Thymus (tissue), 11 donors: ENCODE measurements at regions not wholly inside any gene's neighbourhood (a gene's known extent, or its start where the extent isn't known, plus 50 kb on each side); places are given as distances from the start of the nearest gene placed in this dataset.

Experiments
- DNase-seq, 9 donors: peaks; one replicate each; pipeline ENCODE4 v3.0.0-alpha.2; 2013; ENCODE audit warnings: low spot score in 9 of 9, low read depth in 6 of 9, missing footprints in 1 of 9
- H3K27ac ChIP-seq, 2 donors: one replicate each; pipeline ENCODE4 v1.5.1; 2013; ENCODE audit warnings: control low read depth in 1 of 2, low read depth in 1 of 2, low read length in 1 of 2, mild to moderate bottlenecking in 1 of 2, moderate library complexity in 1 of 2
- H3K27me3 ChIP-seq, 2 donors: one replicate each; pipeline ENCODE4 v1.5.1; 2013; ENCODE audit warnings: low read length in 1 of 2; ENCODE audit not compliant: control insufficient read depth in 2 of 2, insufficient read depth in 1 of 2
- H3K36me3 ChIP-seq, 2 donors: one replicate each; pipeline ENCODE4 v1.5.1; 2013; ENCODE audit warnings: low read length in 1 of 2, mild to moderate bottlenecking in 1 of 2, moderate library complexity in 1 of 2; ENCODE audit not compliant: control insufficient read depth in 2 of 2, insufficient read depth in 2 of 2
- H3K4me1 ChIP-seq, 2 donors: one replicate each; pipeline ENCODE4 v1.5.1; 2013; ENCODE audit warnings: low read length in 2 of 2; ENCODE audit not compliant: control insufficient read depth in 2 of 2, insufficient read depth in 2 of 2
- H3K4me3 ChIP-seq, 2 donors: one replicate each; pipeline ENCODE4 v1.5.1; 2013; ENCODE audit warnings: low read length in 2 of 2, control low read depth in 1 of 2, mild to moderate bottlenecking in 1 of 2
- H3K9me3 ChIP-seq, 2 donors: one replicate each; pipeline ENCODE4 v1.5.1; 2013; ENCODE audit warnings: low read length in 1 of 2, mild to moderate bottlenecking in 1 of 2; ENCODE audit not compliant: control insufficient read depth in 2 of 2, insufficient read depth in 1 of 2
- WGBS: extraction: QIAGEN DNeasy Blood & Tissue Kit; methylation state at CpG from one replicate; pipeline ENCODE4 v1.1.7; 2013; 5-methylcytosine and 5-hydroxymethylcytosine counted together
- donor health status: healthy.

DNA sequence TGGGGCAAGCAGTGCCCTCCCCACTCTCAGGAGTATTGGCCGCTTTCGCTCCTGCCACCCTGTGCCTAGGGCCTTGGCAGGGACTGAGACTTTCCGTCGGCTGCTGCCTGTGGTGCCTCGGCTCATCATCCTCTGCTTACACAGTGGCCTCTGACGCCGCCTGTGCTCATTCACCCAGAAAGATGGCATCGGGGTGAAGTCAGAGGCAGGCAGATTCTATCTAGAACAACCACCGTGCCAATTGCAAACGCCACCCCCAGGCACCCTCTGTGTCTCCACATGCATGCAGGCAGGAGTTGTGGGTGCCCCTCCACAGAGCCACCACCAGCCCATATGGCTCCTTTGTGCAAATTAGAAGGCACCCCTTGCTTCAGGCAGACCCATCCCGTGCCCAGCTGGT lies 154.2 kb upstream of the GSE1 start:
- 92% methylated on average over 11 of the region's 11 CpGs for WGBS
- Histone ChIP-seq H3K27me3 (peaks cover 0 to 19% of the 10 kb centered on the region in 2 donors), H3K9me3 (peaks cover 0 to 5% of the 10 kb centered on the region in 2 donors), H3K36me3 (no peaks in the 10 kb centered on the region), H3K4me1 (peaks cover 53 to 97% of the 10 kb centered on the region in 2 donors), H3K4me3 (no peak overlapping the region), H3K27ac (no peak overlapping the region)
- no peak for DNase-seq

DNA sequence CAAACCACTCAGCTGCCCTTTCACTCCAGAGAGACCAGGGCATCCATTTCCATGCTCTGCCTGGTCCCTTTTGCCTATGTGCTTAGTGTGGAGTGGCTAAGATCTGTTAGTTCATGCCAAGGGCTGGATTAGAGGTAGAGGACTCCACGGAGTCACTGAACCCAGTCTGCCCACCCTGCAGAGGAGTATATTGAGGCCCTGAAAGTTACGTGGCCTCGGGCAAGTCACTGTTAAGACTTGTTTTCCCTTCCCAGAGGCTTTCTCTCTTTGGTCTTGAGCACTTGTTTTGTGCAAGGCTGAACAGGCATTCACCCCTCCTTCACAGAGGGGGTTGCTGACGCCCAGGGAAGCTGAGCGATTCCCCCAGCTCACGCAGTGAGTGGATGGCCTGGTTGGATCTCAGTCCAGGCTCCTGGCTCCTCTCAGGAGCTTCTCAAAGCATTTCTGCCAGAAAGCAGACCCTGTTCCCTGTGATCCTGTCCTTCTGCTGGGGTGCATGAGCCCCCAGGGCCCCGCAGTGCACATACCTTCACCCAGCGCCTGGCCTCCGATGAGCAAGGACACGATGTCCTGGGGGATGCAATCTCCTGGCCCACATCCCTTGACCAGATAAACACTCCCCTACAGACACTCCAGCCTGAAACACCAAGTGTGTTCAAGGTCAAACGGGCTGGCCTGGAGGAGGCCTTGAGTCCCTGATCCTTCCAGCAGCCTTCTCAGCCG lies 153.4 kb upstream of the GSE1 start:
- DNase-seq, result peak in 1 of 9 donors; percentile 34
- peak overlapping the region; percentile 8 to 91 for H3K27ac ChIP-seq
- H3K4me3 ChIP-seq, result no peak overlapping the region
- H3K36me3 ChIP-seq, result no peaks in the 10 kb centered on the region
- peaks cover 50 to 97% of the 10 kb centered on the region in 2 donors for H3K4me1 ChIP-seq
- peaks cover 0 to 23% of the 10 kb centered on the region in 2 donors for H3K27me3 ChIP-seq
- peaks cover 0 to 5% of the 10 kb centered on the region in 2 donors for H3K9me3 ChIP-seq
- 94% methylated on average over 12 of the region's 12 CpGs for WGBS

DNA sequence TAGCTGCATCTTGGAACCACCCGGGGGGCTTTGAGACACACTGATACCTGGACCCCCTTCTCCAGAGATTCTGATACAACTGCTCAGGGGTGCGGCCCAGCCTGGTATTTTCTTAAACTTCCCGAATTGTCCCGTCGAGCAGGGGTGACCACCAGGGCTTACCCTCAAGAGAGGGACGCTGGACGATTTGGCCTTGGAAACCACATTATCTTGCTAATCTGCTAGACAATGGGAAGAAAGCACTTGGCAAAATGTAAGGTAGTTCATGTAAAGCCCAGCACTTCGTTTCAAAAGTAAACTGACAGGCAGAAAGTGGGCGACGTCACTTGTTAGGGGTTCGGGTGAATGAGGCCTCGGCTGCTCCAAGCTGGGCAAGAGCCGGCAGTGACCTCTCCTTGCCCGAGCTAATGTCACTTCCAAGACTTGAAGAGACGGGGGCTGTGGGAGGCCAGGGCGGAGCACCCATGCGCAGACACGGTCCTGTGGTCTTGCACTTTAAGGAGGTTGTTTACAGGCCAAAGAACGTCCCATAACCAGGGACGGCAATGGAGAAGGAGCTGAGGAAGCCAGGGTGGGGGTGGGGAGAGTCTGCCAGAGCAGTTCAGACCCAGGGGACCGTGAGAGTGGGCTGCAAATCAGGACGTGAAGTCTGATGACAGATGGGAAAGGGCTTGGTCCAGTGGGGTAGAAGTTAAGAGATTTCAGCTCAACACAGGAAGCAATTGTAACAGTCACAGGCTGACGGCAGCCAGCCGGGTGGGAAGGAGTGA lies 152.7 kb upstream of the GSE1 start:
- WGBS, result 77% methylated on average over 24 of the region's 24 CpGs
- peak overlapping the region in 1 of 2 donors; percentile 91 for H3K27ac ChIP-seq
- DNase-seq, result peak in 1 of 9 donors; percentile 53
- peaks cover 0 to 3% of the 10 kb centered on the region in 2 donors for H3K9me3 ChIP-seq
- H3K27me3 ChIP-seq, result peaks cover 0 to 23% of the 10 kb centered on the region in 2 donors
- peaks cover 0 to 2% of the 10 kb centered on the region in 2 donors for H3K36me3 ChIP-seq
- peak overlapping the region in 1 of 2 donors; percentile 65 for H3K4me3 ChIP-seq
- peaks cover 49 to 97% of the 10 kb centered on the region in 2 donors for H3K4me1 ChIP-seq

DNA sequence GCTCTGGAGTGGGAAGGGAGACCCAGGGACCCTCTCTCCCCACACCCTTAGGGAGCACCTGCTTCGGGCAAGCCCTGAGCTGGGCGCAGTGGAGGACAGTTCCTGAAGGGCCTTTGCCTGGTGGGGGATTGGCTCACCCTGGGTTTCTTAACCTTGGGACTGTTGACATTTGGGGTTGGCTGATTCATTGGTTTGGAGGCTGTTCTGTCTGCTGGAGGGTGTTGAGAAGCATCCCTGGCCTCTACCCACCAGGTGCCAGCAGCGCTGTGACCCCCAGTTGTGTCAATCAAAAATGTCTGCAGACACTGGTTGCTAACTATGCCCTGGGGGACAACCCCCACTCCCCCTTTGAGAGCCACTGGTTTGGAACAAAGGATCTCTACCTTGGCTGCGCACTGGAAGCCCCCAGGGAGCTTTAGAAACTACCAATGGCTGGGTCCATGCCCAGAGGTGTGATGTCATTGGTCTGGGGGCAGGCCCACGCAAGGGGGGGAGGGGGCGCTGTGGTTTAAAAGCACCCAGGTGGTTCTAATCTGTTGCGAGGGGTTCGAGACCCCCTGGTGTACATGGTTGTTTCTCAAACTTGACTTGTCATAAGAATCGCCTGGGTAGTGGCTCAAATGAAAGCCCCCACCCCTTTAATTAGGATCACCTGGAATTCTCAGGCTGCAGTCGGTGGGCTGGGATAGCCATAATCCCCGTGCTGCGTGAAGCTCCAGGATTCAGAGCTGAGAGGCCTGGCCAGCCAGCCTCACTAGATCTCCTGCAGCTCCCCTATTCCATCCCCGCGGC lies 151.9 kb upstream of the GSE1 start:
- Histone ChIP-seq H3K4me3 (peak overlapping the region; percentile 55 to 65), H3K36me3 (peaks cover 0 to 9% of the 10 kb centered on the region in 2 donors), H3K27ac (peak overlapping the region; percentile 42 to 91), H3K9me3 (no peaks in the 10 kb centered on the region), H3K27me3 (peaks cover 0 to 23% of the 10 kb centered on the region in 2 donors), H3K4me1 (peaks cover 48 to 97% of the 10 kb centered on the region in 2 donors)
- WGBS, result 50% methylated on average over 14 of the region's 14 CpGs
- DNase-seq, result peak in 2 of 9 donors; percentile 45 to 62

DNA sequence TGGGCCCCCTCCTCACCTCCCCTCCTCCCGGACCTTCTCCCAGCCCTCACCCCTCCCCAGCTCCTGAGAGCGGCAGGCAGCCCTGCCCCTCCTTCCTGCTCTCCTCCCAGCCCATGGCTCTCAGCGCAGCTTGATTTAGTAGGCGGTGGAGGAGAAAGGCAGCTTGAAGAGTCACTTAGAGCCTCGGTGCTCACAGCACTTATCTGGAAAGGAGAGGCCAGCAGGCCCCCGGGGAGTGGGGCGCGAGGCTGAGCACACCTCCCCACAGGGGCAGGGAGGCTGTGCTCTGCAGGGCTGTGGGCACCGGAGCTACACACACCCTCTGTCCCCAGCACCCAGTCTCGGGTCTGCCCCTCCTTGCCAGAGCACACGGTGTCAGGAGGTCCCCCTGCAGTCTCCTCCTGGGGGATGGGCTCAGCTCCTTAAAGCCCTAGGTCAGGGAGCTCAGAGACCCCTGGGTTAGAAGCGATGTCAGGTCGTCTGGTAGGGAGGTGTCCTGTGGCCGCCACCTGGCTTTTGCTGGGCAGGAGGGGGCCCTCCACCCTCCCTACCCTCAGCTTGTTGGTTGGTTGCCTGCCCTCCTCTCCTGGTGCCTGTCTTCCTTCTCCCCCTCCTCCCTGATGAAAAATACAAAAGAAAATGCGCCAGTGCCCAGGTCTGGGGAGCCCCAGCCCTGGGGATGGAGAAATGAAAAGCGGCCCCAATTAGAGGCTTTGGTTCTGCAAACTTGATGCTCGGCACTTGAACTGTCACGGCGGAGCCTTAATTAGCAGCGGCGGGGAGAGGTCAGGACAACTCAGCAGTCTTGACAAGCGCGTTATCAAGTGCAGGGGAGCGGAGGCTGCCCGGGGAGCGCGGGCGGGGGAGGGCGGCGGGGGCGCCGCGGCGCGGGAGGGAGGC lies 151.1 kb upstream of the GSE1 start:
- Histone ChIP-seq H3K4me3 (peak overlapping the region; percentile 55 to 65), H3K36me3 (peaks cover 0 to 10% of the 10 kb centered on the region in 2 donors), H3K4me1 (peaks cover 46 to 90% of the 10 kb centered on the region in 2 donors), H3K27me3 (peaks cover 0 to 23% of the 10 kb centered on the region in 2 donors), H3K27ac (peak overlapping the region in 1 of 2 donors; percentile 91), H3K9me3 (no peaks in the 10 kb centered on the region)
- WGBS, result under 1% methylated on average over 35 of the region's 35 CpGs
- peak in 3 of 9 donors; percentile 55 to 81 (median 68) for DNase-seq

DNA sequence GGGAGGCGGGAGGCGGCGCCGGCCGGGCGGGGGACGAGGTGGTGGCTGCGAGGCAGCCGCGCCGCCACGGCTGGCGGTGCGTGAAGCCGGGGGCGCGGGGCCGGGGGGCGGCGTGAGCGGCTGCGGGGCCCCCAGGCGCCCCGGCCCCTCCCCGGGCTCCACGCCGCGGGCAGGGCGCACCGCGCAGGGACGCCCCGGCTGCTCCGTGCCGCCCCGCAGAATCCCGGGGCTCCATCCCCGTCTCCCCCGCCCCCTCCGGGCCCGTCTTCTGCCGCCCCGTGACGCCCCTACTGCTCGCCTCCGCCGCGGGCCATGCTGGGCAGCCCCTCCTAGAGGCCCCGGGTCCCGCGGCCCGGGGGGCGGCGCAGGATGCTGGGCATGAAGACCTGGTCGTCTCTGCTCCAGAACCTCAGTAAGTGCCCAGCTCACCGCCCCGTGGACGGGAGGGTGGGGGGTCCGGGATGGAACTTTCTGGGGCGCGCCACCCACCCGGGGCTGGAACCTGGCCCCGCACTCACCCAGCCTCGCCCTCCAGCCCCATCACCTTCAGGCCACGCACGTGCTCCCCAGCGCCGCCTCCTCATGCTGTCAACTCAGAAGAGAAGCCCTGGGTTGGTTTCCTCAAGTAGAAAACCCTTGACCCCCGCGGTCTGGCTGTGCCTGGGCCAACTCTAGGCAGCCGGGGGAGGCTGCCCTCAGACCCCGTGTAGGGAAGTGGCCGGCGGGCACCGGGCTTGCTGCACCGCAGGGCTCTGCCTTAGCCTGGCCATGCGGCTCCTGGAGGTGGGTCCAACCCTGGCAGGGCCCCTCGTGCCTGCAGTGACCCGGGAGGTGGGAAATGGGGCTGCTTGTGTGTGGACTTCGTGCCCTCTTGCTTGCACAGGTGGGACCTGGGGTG lies 150.2 kb upstream of the GSE1 start:
- DNase-seq, result no peak

DNA sequence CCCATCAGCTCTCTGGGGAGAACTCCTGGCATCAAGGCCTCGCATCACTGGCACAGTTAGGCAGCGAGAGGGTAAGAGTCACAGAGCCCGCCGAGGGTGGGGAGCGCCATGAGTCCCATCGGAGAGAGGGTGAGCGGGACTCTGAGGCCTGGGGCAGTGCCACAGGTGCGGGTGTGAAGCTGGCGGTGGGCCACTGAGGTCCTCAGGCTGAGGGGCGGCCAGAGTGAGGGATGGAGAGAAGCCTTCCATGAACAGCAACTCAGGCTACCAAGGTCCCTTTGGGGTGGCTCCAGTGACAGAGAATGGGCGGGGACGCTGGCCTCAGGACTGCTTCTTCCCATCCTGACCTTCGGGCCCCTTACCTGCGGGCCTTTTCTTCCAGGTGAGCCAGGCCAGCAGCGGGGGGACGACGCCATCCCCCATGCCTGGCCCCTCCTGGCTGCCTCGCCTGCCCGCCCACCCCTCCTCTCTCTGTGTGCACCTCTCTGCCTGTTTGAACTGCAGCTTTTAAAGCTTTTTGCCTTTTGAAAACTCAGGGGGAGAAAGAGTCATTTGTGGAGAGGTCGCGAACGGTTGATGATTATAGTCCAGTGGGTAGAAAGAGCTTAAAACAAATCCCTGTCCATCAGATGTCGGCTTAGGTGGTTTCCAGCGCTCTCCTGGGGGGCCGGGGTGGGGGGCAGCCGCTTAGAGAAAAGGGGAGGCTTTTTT lies 149.3 kb upstream of the GSE1 start:
- 68% methylated on average over 26 of the region's 26 CpGs for WGBS
- Histone ChIP-seq H3K4me3 (peak overlapping the region in 1 of 2 donors; percentile 52), H3K9me3 (no peaks in the 10 kb centered on the region), H3K36me3 (peaks cover 0 to 19% of the 10 kb centered on the region in 2 donors), H3K4me1 (peaks cover 39 to 87% of the 10 kb centered on the region in 2 donors), H3K27ac (peak overlapping the region in 1 of 2 donors; percentile 73), H3K27me3 (peaks cover 0 to 23% of the 10 kb centered on the region in 2 donors)
- DNase-seq, result peak in 1 of 9 donors; percentile 51

More for the DNA sequence above, 150.2 kb upstream of the GSE1 start:
- H3K27me3 ChIP-seq, result peaks cover 0 to 23% of the 10 kb centered on the region in 2 donors
- peaks cover 0 to 13% of the 10 kb centered on the region in 2 donors for H3K36me3 ChIP-seq
- peak overlapping the region; percentile 52 to 55 for H3K4me3 ChIP-seq
- peak overlapping the region in 1 of 2 donors; percentile 73 for H3K27ac ChIP-seq
- no peaks in the 10 kb centered on the region for H3K9me3 ChIP-seq
- WGBS, result 12% methylated on average over 80 of the region's 80 CpGs
- peaks cover 45 to 89% of the 10 kb centered on the region in 2 donors for H3K4me1 ChIP-seq
